ENCODE measurements at regions not wholly inside any gene's neighbourhood (a gene's known extent, or its start where the extent isn't known, plus 50 kb on each side); places are given as distances from the start of the nearest gene placed in this dataset.
A peak's percentile ranks its signal among the peaks of the same experiment; 100 is the strongest.

- peaks cover 8% of the 10 kb centered on the region for H3K4me1 ChIP-seq (ENCODE audit: control insufficient read depth, insufficient read depth, low read length)
- H3K4me3 ChIP-seq (ENCODE audit: low read length), result no peak overlapping the region
- no peak for DNase-seq
- WGBS (ENCODE audit: insufficient coverage), result 92% methylated on average over 3 of the region's 4 CpGs
- Mint-ChIP-seq H3K4me3 (no peak overlapping the region), H3K9me3 (no peaks in the 10 kb centered on the region), H3K4me1 (peaks cover 14 to 17% of the 10 kb centered on the region in 2 donors), H3K27me3 (ENCODE audit: low read depth in 2 of 2) (no peaks in the 10 kb centered on the region), H3K36me3 (no peaks in the 10 kb centered on the region), H3K27ac (no peak overlapping the region)
- ATAC-seq, result no peak
- H3K27ac ChIP-seq (ENCODE audit: low read length), result no peak overlapping the region
- no peaks in the 10 kb centered on the region for H3K36me3 ChIP-seq (ENCODE audit: control insufficient read depth, insufficient read depth, low read length)
- intact Hi-C loops (cut with micrococcal nuclease), result no loop called here
- H3K9me3 ChIP-seq (ENCODE audit: control insufficient read depth, insufficient read depth, low read length), result no peaks in the 10 kb centered on the region
- no peaks in the 10 kb centered on the region for H3K27me3 ChIP-seq (ENCODE audit: control insufficient read depth, insufficient read depth, low read length)
- TF ChIP-seq, protein P1, sequence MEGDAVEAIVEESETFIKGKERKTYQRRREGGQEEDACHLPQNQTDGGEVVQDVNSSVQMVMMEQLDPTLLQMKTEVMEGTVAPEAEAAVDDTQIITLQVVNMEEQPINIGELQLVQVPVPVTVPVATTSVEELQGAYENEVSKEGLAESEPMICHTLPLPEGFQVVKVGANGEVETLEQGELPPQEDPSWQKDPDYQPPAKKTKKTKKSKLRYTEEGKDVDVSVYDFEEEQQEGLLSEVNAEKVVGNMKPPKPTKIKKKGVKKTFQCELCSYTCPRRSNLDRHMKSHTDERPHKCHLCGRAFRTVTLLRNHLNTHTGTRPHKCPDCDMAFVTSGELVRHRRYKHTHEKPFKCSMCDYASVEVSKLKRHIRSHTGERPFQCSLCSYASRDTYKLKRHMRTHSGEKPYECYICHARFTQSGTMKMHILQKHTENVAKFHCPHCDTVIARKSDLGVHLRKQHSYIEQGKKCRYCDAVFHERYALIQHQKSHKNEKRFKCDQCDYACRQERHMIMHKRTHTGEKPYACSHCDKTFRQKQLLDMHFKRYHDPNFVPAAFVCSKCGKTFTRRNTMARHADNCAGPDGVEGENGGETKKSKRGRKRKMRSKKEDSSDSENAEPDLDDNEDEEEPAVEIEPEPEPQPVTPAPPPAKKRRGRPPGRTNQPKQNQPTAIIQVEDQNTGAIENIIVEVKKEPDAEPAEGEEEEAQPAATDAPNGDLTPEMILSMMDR (IDR thresholded peaks at IDR 0.05), result no peak
Observed at GRCh38 chr17:15884731-15885130, 60.2 kb upstream of the ADORA2B start.

DNA sequence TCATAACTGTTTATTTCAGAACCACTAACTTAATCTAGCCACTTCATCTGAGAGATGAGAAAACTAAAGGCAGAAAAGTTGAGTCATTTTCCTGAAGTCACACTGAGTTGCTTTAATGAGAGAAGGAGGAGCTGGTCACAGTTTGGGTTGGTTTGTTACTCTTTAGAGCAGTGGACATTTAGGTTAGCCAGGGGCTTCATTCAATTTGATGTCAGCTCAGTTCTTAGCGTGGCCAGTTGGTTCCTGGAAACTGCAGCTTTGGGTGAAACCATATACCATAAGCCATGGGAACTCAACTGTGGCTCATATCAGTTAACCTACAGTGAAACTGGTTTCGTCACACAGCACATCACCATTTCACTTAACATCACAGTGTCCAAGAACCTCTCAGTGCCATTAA is 59.2 kb upstream of the ADORA2B start:
- no peaks in the 10 kb centered on the region for H3K9me3 Mint-ChIP-seq
- WGBS (ENCODE audit: insufficient coverage), result 70% methylated on average over 2 of the region's 2 CpGs
- Histone ChIP-seq H3K36me3 (ENCODE audit: control insufficient read depth, insufficient read depth, low read length) (no peaks in the 10 kb centered on the region), H3K4me1 (ENCODE audit: control insufficient read depth, insufficient read depth, low read length) (peaks cover 8% of the 10 kb centered on the region), H3K27me3 (ENCODE audit: control insufficient read depth, insufficient read depth, low read length) (no peaks in the 10 kb centered on the region), H3K27ac (ENCODE audit: low read length) (no peak overlapping the region), H3K9me3 (ENCODE audit: control insufficient read depth, insufficient read depth, low read length) (no peaks in the 10 kb centered on the region), H3K4me3 (ENCODE audit: low read length) (no peak overlapping the region)
- H3K4me3 Mint-ChIP-seq, result no peak overlapping the region
- peak in 1 of 3 donors; percentile 69 for ATAC-seq
- no peaks in the 10 kb centered on the region for H3K36me3 Mint-ChIP-seq
- DNase-seq, result no peak
- TF ChIP-seq, protein P1 (IDR thresholded peaks at IDR 0.05), result no peak
- H3K27me3 Mint-ChIP-seq (ENCODE audit: low read depth in 2 of 2), result no peaks in the 10 kb centered on the region
- H3K4me1 Mint-ChIP-seq, result peaks cover 14 to 17% of the 10 kb centered on the region in 2 donors
- H3K27ac Mint-ChIP-seq, result peak overlapping the region in 1 of 2 donors; percentile 67
- intact Hi-C loops (cut with micrococcal nuclease), result no loop called here

DNA sequence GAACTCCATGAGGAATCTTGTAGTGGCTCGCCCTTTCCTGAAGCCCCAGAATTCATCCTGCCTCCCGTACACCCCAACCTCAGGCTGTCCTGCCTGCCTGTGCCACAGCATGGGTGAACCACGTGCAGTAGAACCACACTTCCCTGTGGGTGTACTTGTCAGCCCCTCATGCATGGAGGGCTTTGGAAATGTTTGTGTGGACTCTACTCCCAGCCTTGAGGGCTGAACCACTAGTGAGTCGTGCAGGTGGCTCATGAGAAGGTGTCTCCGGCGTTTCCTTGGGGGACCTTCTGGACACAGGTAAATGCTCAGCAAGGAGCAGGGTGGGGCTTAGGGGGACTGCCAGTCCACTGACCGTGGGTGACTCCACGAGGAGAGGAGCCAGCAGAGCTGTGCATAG is 58.7 kb upstream of the ADORA2B start:
- H3K4me3 ChIP-seq (ENCODE audit: low read length), result no peak overlapping the region
- Mint-ChIP-seq H3K4me3 (peak overlapping the region; percentile 28), H3K27ac (peak overlapping the region; percentile 67), H3K36me3 (no peaks in the 10 kb centered on the region), H3K9me3 (no peaks in the 10 kb centered on the region), H3K4me1 (peaks cover 14 to 17% of the 10 kb centered on the region in 2 donors), H3K27me3 (ENCODE audit: low read depth in 2 of 2) (no peaks in the 10 kb centered on the region)
- intact Hi-C loops (cut with micrococcal nuclease), result no loop called here
- WGBS (ENCODE audit: insufficient coverage), result 82% methylated on average over 8 of the region's 8 CpGs
- TF ChIP-seq, protein P1 (IDR thresholded peaks at IDR 0.05), result no peak
- no peaks in the 10 kb centered on the region for H3K27me3 ChIP-seq (ENCODE audit: control insufficient read depth, insufficient read depth, low read length)
- ATAC-seq (no peak), DNase-seq (no peak)
- no peaks in the 10 kb centered on the region for H3K9me3 ChIP-seq (ENCODE audit: control insufficient read depth, insufficient read depth, low read length)
- no peak overlapping the region for H3K27ac ChIP-seq (ENCODE audit: low read length)
- peaks cover 8% of the 10 kb centered on the region for H3K4me1 ChIP-seq (ENCODE audit: control insufficient read depth, insufficient read depth, low read length)
- H3K36me3 ChIP-seq (ENCODE audit: control insufficient read depth, insufficient read depth, low read length), result no peaks in the 10 kb centered on the region

GRCh38 chr17:15886804-15887203 is 58.1 kb upstream of the ADORA2B start:
- peak overlapping the region; percentile 21 for H3K4me3 Mint-ChIP-seq
- intact Hi-C loops (cut with micrococcal nuclease), result no loop called here

More at GRCh38 chr17:15886804-15887203, 58.1 kb upstream of the ADORA2B start:
- peaks cover 8% of the 10 kb centered on the region for H3K4me1 ChIP-seq (ENCODE audit: control insufficient read depth, insufficient read depth, low read length)
- H3K36me3 ChIP-seq (ENCODE audit: control insufficient read depth, insufficient read depth, low read length), result no peaks in the 10 kb centered on the region
- TF ChIP-seq, protein P1 (IDR thresholded peaks at IDR 0.05), result no peak
- Mint-ChIP-seq H3K9me3 (no peaks in the 10 kb centered on the region), H3K27me3 (ENCODE audit: low read depth in 2 of 2) (no peaks in the 10 kb centered on the region), H3K36me3 (no peaks in the 10 kb centered on the region), H3K27ac (peak overlapping the region; percentile 67), H3K4me1 (peaks cover 14 to 17% of the 10 kb centered on the region in 2 donors)
- H3K27ac ChIP-seq (ENCODE audit: low read length), result no peak overlapping the region
- H3K9me3 ChIP-seq (ENCODE audit: control insufficient read depth, insufficient read depth, low read length), result no peaks in the 10 kb centered on the region
- no peak overlapping the region for H3K4me3 ChIP-seq (ENCODE audit: low read length)
- WGBS (ENCODE audit: insufficient coverage), result 33% methylated on average over 7 of the region's 7 CpGs
- no peaks in the 10 kb centered on the region for H3K27me3 ChIP-seq (ENCODE audit: control insufficient read depth, insufficient read depth, low read length)
- ATAC-seq (peak in 2 of 3 donors; percentile 32 to 37), DNase-seq (no peak)

All from natural killer cell (primary cell).